ENCODE measurements at regions not wholly inside any gene's neighbourhood (a gene's known extent, or its start where the extent isn't known, plus 50 kb on each side); places are given as distances from the start of the nearest gene placed in this dataset.

GRCh38 chr4:24091639-24092233, 201.9 kb upstream of the PPARGC1A start:
- CTCF ChIA-PET = no interaction called here
- DNase-seq (ENCODE audit: low read depth in 1 of 2, low spot score in 1 of 2) = no peak
- Histone ChIP-seq H3K9me3 (no peaks in the 10 kb centered on the region), H3K4me2 (no peak overlapping the region), H3K4me1 (no peaks in the 10 kb centered on the region), H3K27ac (no peak overlapping the region), H3K4me3 (no peak overlapping the region)
- FAIRE-seq = no peak
- TF ChIP-seq RAD21 (conservative IDR thresholded peaks at IDR 0.05 in 1 of 2, IDR thresholded peaks at IDR 0.05 in 1 of 2) = no peak
- TF ChIP-seq MAFK (IDR thresholded peaks at IDR 0.05; ENCODE audit: partially characterized antibody) = no peak
- TF ChIP-seq NFE2L2 (conservative IDR thresholded peaks at IDR 0.05; ENCODE audit: low read length) = no peak
- no peak for TF ChIP-seq REST (IDR thresholded peaks at IDR 0.05)
- ATAC-seq = no peak
- 33% methylated on average over 5 of the region's 6 CpGs for WGBS (ENCODE audit: missing lambda C conversion rate)
- POLR2A ChIA-PET = no interaction called here

- TF ChIP-seq ESRRA (IDR thresholded peaks at IDR 0.05; ENCODE audit: borderline replicate concordance, low read length) = no peak
- no peak for TF ChIP-seq HOXB5 (CRISPR knock-in tag; IDR thresholded peaks at IDR 0.05)
- TF ChIP-seq ZFP36 (IDR thresholded peaks at IDR 0.05; ENCODE audit: borderline replicate concordance, partially characterized antibody) = no peak
- no peak for TF ChIP-seq KDM1A (IDR thresholded peaks at IDR 0.05; ENCODE audit: low read depth)
- TF ChIP-seq HDAC2 (IDR thresholded peaks at IDR 0.05) = no peak
- no peak for TF ChIP-seq NPAS2 (CRISPR knock-in tag; IDR thresholded peaks at IDR 0.05; ENCODE audit: borderline replicate concordance)
- TF ChIP-seq REST (IDR thresholded peaks at IDR 0.05) = no peak
- TF ChIP-seq HOXB13 (CRISPR knock-in tag; IDR thresholded peaks at IDR 0.05; ENCODE audit: low read depth) = no peak
- no peak for TF ChIP-seq CHD4 (IDR thresholded peaks at IDR 0.05; ENCODE audit: borderline replicate concordance)
- no peak for TF ChIP-seq NR3C1 (IDR thresholded peaks at IDR 0.05)
- no peak for TF ChIP-seq ZC3H11A (IDR thresholded peaks at IDR 0.05)
- TF ChIP-seq, protein P1, sequence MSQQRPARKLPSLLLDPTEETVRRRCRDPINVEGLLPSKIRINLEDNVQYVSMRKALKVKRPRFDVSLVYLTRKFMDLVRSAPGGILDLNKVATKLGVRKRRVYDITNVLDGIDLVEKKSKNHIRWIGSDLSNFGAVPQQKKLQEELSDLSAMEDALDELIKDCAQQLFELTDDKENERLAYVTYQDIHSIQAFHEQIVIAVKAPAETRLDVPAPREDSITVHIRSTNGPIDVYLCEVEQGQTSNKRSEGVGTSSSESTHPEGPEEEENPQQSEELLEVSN (IDR thresholded peaks at IDR 0.05; ENCODE audit: borderline replicate concordance, low read depth) = no peak
- TF ChIP-seq FOXS1 (CRISPR knock-in tag; IDR thresholded peaks at IDR 0.05) = no peak
- TF ChIP-seq HES2 (IDR thresholded peaks at IDR 0.05) = no peak
- no peak overlapping the region; the same call in 2 of the 3 replicates for H3K4me2 ChIP-seq
- no peak overlapping the region for H3K27ac ChIP-seq
- DNase-seq (ENCODE audit: low read depth in 1 of 2, low spot score in 1 of 2) (no peak), ATAC-seq (no peak), FAIRE-seq (no peak)
- no peaks in the 10 kb centered on the region for H3K4me1 ChIP-seq
- no peaks in the 10 kb centered on the region for H3K9me3 ChIP-seq
- ChIA-PET POLR2A (no interaction called here), CTCF (no interaction called here)
- WGBS (ENCODE audit: missing lambda C conversion rate) = under 1% methylated on average over 3 of the region's 3 CpGs
- H3K4me3 ChIP-seq = no peak overlapping the region
Measured at GRCh38 chr4:24089851-24090534, 200.1 kb upstream of the PPARGC1A start.

All from A549 (cell line).